ENCODE measurements at regions not wholly inside any gene's neighbourhood (a gene's known extent, or its start where the extent isn't known, plus 50 kb on each side); places are given as distances from the start of the nearest gene placed in this dataset.

GRCh38 chr4:28251831-28252230 is 1391.2 kb downstream of the STIM2 start:
- no peak for TF ChIP-seq POLR2A (IDR thresholded peaks at IDR 0.05; ENCODE audit: low read depth, low read length)
- no peak for TF ChIP-seq TAF1 (IDR thresholded peaks at IDR 0.05; ENCODE audit: borderline replicate concordance, low read depth, low read length)
